ENCODE measurements at regions not wholly inside any gene's neighbourhood (a gene's known extent, or its start where the extent isn't known, plus 50 kb on each side); places are given as distances from the start of the nearest gene placed in this dataset.

DNA sequence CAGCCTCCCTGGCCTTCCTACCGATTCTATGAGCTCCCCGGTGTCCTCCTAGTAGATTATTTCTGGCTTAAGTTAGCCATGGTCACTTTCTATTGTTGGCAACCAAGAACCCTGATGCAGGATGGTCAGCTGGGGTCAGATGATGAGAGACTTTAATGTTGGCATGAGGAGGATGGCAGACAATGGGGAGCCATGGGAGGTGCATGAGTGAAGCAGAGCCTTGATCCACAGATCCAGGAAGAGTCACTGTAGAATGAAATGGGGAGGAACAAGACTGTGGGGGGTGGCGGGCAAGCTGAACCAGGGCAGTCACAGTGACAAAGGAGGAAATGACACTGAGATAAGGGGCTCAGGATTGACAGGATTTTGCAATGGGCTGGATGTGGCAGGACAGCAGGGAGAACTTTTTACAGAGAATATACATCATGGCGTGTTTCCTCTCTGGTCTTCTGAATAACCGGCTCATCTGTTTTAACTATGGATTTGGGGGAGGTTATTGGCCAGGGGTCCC lies 60.9 kb downstream of the RPLP1 start:
- ChIA-PET POLR2A (no interaction called here), CTCF (interaction anchor here (0.7 kb wide), 1 partner anchor 9 kb away, joined by 3 read pairs; no protein-coding TSS in a partner anchor)
- no peak for TF ChIP-seq CTCF (IDR thresholded peaks at IDR 0.05; ENCODE audit: control extremely low read depth, extremely low read depth, low read depth, missing control alignments)
- DNase-seq (ENCODE audit: extremely low spot score) = no peak

DNA sequence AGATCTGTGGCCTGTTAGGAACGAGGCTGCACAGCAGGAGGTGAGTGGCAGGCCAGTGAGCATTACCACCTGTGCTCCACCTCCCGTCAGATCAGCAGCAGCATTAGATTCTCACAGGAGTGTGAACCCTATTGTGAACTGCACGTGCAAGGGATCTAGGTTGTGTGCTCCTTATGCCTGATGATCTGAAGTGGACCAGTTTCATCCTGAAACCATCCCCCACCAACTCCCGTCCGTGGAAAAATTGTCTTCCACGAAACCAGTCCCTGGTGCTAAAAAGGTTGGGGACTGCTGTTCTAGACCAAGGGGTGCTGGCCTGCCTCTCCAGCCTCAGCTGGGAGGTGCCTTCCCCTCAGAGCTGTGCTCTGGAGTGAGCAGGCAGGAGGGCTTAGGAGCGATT lies 61.4 kb downstream of the RPLP1 start:
- ChIA-PET CTCF (interaction anchor here (0.7 to 0.9 kb wide), 3 partner anchors 8 to 9 kb away, joined by 3 read pairs; no protein-coding TSS in a partner anchor), POLR2A (no interaction called here)
- no peak for DNase-seq (ENCODE audit: extremely low spot score)
- TF ChIP-seq CTCF (IDR thresholded peaks at IDR 0.05; ENCODE audit: control extremely low read depth, extremely low read depth, low read depth, missing control alignments) = no peak

GRCh38 chr15:69515508-69515907 lies 62.9 kb downstream of the RPLP1 start:
- DNase-seq (ENCODE audit: extremely low spot score) = no peak
- ChIA-PET CTCF (no interaction called here), POLR2A (no interaction called here)
- TF ChIP-seq CTCF (IDR thresholded peaks at IDR 0.05; ENCODE audit: control extremely low read depth, extremely low read depth, low read depth, missing control alignments) = no peak

DNA sequence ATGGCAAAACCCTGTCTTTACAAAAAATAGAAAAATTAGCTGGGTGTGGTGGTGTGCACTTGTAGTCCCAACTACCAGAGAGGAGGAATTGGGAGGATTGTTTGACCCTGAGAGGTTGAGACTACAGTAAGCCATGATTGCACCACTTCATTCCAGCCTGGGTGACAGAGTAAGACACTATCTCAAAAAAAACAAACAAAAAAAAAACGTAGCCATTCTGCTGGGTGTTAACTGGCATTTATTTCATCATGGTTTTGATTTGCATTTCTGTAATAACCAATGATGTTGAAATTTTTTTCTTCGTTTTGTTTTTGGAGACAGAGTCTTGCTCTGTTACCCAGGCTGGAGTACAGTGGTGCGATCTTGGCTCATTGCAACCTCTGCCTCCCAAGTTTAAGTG lies 63.3 kb downstream of the RPLP1 start:
- TF ChIP-seq CTCF (IDR thresholded peaks at IDR 0.05; ENCODE audit: control extremely low read depth, extremely low read depth, low read depth, missing control alignments) = no peak
- ChIA-PET POLR2A (no interaction called here), CTCF (no interaction called here)
- no peak for DNase-seq (ENCODE audit: extremely low spot score)

DNA sequence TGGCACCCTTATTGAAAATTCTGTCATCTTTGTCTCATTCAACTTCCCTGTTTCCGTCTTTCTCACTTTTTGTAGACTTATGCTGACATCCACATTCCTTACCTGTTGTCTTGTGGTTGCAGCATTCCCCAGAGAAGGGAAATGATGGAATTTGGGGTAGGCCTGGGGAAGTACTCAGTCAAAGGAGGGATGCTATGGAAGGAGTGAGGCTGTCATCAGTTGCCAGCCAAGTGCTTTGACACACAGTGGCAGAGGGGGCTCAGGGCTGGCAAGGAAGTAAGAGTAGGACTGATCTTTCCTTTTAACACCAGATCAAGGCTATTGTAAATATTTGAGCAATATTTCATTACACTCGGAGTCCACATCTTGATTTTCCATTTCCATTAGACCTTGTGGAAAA lies 64.4 kb downstream of the RPLP1 start:
- no peak for TF ChIP-seq CTCF (IDR thresholded peaks at IDR 0.05; ENCODE audit: control extremely low read depth, extremely low read depth, low read depth, missing control alignments)
- ChIA-PET POLR2A (no interaction called here), CTCF (no interaction called here)
- DNase-seq (ENCODE audit: extremely low spot score) = no peak

DNA sequence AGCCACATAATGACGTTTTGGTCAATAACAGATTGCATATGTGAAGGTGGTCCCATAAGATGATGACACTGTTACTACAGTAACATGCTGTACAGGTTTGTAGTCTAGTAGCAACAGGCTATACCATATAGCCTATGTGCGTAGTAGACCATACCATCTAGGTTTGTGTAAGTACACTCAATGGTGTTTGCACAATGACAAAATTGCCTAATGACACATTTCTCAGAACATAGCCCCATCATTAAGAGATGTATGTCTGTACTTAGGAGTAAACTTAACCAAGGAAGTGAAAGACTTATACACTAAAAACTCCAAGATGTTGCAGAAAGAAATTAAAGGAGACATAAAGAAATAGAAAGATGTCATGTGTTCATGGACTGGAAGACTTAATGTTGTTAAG lies 66.2 kb downstream of the RPLP1 start:
- no peak for TF ChIP-seq CTCF (IDR thresholded peaks at IDR 0.05; ENCODE audit: control extremely low read depth, extremely low read depth, low read depth, missing control alignments)
- ChIA-PET CTCF (no interaction called here), POLR2A (no interaction called here)
- DNase-seq (ENCODE audit: extremely low spot score) = no peak

GRCh38 chr15:69520067-69520466 lies 67.4 kb downstream of the RPLP1 start:
- POLR2A ChIA-PET = no interaction called here
- CTCF ChIA-PET = no interaction called here
- TF ChIP-seq CTCF (IDR thresholded peaks at IDR 0.05; ENCODE audit: control extremely low read depth, extremely low read depth, low read depth, missing control alignments) = no peak
- DNase-seq (ENCODE audit: extremely low spot score) = no peak

All from GM10248 (cell line).